Astrocyte of the spinal cord (primary cell): ENCODE measurements at regions not wholly inside any gene's neighbourhood (a gene's known extent, or its start where the extent isn't known, plus 50 kb on each side); places are given as distances from the start of the nearest gene placed in this dataset.
A peak's percentile ranks its signal among the peaks of the same experiment; 100 is the strongest.

Experiments
- DNase-seq: peaks from one replicate; pipeline ENCODE4 v3.0.0; 2011; ENCODE audit warnings: low read depth, low spot score
- H3K4me3 ChIP-seq: 2 replicates; pipeline ENCODE4 v1.5.1; 2011; ENCODE audit warnings: low read depth, mild to moderate bottlenecking, low read length, moderate library complexity
- in situ Hi-C: cut with HindIII; loops from 2 replicates; pipeline ENCODE4 v1.10.0; 2017; ENCODE audit warnings: low sequenced_read_pairs
- TF ChIP-seq, protein P1 (sequence below): IDR thresholded peaks from 2 replicates; pipeline ENCODE4 v1.5.1; 2012; ENCODE audit warnings: low read depth, mild to moderate bottlenecking, low read length, inconsistent platforms

DNA sequence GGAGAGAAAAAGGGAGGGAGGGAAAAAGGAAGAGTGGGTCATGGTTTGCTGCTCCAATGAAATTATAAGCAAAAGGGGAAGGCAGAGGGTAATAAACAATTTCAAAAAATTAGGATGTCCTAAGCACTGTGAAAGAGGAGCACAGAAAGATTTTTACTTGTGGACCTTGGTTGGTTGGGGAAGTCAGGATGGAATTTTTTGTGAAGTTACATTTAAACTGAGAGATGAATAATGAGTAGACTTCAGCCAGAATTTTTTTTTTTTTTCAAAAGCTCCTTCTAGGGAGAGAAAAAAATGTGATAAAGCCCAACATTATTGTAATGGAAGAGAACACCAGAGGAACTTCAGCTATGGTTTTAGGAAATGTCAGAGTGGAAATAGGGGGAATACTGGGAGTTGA lies 515.9 kb upstream of the PAPPA start:
- H3K4me3 ChIP-seq, result no peak overlapping the region
- DNase-seq, result no peak
- TF ChIP-seq, protein P1, sequence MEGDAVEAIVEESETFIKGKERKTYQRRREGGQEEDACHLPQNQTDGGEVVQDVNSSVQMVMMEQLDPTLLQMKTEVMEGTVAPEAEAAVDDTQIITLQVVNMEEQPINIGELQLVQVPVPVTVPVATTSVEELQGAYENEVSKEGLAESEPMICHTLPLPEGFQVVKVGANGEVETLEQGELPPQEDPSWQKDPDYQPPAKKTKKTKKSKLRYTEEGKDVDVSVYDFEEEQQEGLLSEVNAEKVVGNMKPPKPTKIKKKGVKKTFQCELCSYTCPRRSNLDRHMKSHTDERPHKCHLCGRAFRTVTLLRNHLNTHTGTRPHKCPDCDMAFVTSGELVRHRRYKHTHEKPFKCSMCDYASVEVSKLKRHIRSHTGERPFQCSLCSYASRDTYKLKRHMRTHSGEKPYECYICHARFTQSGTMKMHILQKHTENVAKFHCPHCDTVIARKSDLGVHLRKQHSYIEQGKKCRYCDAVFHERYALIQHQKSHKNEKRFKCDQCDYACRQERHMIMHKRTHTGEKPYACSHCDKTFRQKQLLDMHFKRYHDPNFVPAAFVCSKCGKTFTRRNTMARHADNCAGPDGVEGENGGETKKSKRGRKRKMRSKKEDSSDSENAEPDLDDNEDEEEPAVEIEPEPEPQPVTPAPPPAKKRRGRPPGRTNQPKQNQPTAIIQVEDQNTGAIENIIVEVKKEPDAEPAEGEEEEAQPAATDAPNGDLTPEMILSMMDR, result no peak
- in situ Hi-C loops, result no loop called here

GRCh38 chr9:115640887-115641286 lies 512.7 kb upstream of the PAPPA start:
- DNase-seq, result peak; percentile 84
- no peak overlapping the region for H3K4me3 ChIP-seq
- TF ChIP-seq, protein P1, result no peak
- in situ Hi-C loops, result no loop called here

- no peak overlapping the region for H3K4me3 ChIP-seq
- in situ Hi-C loops, result no loop called here
- TF ChIP-seq, protein P1, result no peak
- DNase-seq, result no peak
Measured at GRCh38 chr9:115642285-115642684, 511.3 kb upstream of the PAPPA start.

DNA sequence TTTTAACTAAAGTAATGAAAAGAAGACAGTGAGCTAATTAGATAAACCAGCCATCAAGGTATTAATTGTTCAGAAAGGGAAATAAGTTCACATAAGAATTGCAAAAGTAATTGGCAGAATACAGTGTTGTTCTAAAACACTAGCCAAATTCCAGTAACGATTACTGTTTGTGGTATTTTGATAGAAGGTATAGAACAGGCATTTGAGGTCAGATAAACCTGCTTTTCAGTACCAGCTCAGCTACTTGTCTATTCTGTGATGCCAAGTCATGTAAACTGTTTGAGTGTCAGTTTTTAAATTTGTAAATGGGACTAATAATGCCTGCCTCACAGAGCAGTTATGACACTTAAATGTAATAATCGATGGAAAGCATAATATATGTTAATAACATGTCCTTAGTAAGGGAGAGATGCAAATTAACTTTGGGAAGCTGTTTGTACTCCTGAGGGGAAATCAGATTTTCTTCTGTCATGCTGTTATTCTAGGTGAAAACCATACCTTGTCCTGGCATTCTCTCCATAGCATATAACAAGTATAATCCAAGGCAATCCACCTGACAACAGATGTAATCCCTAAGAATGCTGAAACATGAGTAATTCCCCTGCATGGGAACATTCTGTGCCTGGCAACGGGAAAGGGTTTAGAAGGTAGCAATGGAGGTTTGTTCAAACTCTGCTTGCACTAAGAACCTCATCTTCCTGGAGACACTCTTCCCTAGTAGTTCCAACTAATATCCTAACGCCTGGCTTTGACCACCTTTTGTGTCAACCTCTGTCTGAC lies 509.5 kb upstream of the PAPPA start:
- H3K4me3 ChIP-seq, result no peak overlapping the region
- TF ChIP-seq, protein P1, result no peak
- in situ Hi-C loops, result no loop called here
- DNase-seq, result no peak

- peak; percentile 96 for DNase-seq
- TF ChIP-seq, protein P1, result no peak
- no peak overlapping the region for H3K4me3 ChIP-seq
Measured at GRCh38 chr9:115649991-115650472, 503.6 kb upstream of the PAPPA start.

DNA sequence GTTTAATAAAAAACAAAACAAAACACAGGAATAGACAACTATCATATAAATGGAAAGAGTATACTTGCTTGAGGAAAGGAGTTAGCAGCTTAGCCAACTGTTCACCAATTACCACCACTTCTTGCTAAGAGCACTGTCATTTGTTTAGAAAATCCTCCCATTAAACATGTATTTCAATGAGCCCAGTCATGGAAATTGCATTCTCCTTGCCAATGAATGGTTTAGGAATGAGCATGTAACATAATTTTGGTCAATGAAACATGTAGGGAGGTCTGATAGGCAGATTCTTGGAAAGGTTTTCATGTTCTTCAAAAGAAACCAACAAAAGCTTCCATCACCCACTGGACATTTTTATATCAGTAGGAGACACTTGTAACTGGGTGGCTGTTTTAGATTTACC lies 502.8 kb upstream of the PAPPA start:
- in situ Hi-C loops, result no loop called here
- TF ChIP-seq, protein P1, result no peak
- H3K4me3 ChIP-seq, result no peak overlapping the region
- DNase-seq, result peak; percentile 90

More at GRCh38 chr9:115649991-115650472, 503.6 kb upstream of the PAPPA start:
- in situ Hi-C loops, result no loop called here
